HT1080 (cell line): ENCODE measurements at regions not wholly inside any gene's neighbourhood (a gene's known extent, or its start where the extent isn't known, plus 50 kb on each side); places are given as distances from the start of the nearest gene placed in this dataset.
"Not testable (repeated sequence)": the region's sequence is repeated elsewhere in the genome, so short reads cannot be mapped to it uniquely, and the experiment has no call there.

ENCODE experiments used
- DNase-seq: peaks from one replicate; pipeline ENCODE4 v3.0.0-alpha.2; 2015; ENCODE audit warnings: low read depth

DNA sequence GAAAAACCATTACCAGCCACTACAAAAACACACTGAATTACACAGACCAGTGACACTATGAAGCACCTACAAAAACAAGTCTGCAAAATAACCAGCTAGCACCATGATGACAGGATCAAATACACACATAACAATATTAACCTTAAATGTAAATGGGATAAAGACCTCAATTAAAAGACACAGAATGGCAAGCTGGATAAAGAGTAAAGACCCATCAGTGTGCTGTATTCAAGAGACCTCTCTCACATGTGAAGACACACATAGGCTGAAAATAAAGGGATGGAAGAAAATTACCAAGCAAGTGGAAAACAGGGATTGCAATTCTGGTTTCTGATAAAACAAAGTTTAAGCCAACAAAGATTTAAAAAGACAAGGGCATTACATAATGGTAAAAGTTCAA is 482.7 kb upstream of the MCTP2 start:
- DNase-seq = no peak

DNA sequence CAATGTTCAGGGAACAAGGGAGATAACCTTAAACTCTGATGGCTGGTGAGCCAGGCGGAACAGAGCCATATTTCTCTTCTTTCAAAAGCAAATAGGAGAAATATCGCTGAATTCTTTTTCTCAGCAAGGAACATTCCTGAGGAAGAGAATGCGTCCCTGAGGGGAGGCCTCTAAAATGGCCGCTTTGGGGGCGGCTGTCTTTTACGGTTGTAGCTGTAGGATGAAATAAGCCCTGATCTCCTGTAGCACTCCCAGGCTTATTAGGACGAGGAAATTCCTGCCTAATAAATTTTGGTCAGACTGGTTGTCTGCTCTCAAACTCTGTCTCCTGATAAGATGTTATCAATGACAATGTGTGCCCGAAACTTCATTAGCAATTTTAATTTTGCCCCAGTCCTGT is 496.4 kb upstream of the MCTP2 start:
- DNase-seq = not testable (repeated sequence)

DNA sequence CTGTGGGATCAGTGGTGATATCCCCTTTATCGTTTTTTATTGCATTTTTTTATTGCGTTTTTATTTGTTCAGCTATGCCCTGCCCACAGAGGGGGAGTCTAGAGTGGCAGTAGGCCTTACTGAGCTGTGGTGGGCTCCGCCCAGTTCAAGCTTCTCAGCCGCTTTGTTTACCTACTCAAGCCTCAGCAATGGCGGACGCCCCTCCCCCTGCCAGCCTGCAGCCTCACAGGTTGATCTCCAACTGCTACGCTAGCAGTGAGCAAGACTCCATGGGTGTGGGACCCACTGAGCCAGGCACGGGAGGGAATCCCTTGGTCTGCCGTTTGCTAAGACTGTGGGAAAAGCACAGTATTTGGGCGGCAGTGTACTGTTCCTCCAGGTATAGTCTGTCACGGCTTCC is 500.6 kb upstream of the MCTP2 start:
- no peak for DNase-seq

GRCh38 chr15:93722165-93722564 is 509.2 kb upstream of the MCTP2 start:
- no peak for DNase-seq

- DNase-seq = no peak
These were observed 510.8 kb upstream of the MCTP2 start for GRCh38 chr15:93720607-93721006.

GRCh38 chr15:93719921-93720351 is 511.4 kb upstream of the MCTP2 start:
- peak; percentile 87 for DNase-seq

GRCh38 chr15:93716615-93717231 is 514.6 kb upstream of the MCTP2 start:
- no peak for DNase-seq

DNA sequence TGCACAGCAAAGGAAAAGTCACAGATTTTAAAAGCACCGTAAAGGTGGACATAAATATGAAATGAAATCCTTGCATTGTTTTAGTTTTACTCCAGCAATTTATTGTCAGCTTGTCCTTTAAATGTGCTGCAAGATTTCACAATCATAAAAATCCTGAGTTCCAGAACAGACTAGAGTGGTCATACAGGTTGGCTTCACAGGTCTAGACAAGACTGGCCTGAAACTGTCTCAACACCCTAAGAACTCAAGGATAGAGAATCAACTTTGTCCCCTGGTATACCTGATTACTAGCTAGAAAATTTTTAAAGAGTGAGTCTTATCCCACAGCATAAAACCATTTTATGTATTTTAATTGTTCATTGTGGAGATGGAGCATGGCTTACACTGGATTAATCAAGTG is 521.7 kb upstream of the MCTP2 start:
- DNase-seq = no peak

- DNase-seq = no peak
These were observed 522.5 kb upstream of the MCTP2 start for GRCh38 chr15:93708724-93709445.

DNA sequence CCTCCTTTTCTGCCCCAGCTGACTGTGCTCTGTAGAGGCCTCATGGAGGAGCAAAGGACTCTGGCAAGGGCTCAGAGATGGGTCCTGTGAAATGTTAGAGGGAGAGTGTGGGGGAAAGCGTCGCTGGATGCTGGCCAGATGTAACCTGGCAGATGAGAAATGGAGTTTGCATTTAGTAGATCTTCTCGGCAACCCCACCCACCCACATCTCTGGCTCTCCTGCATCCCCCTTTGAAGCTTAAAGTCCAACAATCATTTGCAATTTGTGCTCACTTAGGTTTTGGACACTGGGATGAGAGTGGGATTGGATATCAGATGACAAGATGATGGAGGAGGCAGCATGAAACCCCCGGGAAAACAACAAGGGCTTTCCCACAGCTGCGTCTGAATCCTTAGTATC is 523.6 kb upstream of the MCTP2 start:
- no peak for DNase-seq

DNA sequence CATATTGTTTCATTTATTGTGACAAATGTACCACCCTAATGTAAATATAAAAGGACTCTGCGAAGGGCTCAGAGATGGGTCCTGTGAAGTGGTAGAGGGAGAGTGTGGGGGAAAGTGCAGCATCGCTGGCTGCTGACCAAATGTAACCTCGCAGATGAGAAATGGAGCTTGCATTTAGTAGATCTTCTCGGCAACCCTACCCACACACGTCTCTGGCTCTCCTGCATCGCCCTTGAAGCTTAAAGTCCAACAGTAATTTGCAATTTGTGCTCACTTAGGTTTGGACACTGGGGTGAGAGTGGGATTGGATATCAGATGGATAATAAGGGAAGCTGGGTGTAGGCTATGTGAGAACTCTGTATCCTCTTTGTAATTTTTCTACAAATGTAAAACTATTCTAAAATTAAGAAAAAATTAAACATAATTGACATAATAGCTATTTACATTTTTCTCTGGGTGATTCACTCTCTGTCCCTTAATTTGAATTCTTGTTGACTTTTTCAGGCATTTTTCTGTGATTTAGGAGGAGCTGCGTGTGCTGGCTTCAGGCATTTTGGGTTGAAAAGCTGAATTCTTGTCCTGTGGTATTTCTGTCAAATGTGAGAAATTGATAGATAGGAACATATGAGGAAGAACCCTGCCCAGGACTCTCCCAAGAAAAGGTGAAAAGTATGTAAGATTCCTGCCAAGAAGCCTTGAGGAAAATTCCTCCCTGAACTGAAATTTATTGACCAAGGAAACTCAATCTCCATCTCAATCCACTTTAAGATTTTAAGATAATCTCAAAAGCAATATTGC is 524.7 kb upstream of the MCTP2 start:
- DNase-seq = no peak

- DNase-seq = no peak
These were observed 525.5 kb upstream of the MCTP2 start for GRCh38 chr15:93705753-93706455.

DNA sequence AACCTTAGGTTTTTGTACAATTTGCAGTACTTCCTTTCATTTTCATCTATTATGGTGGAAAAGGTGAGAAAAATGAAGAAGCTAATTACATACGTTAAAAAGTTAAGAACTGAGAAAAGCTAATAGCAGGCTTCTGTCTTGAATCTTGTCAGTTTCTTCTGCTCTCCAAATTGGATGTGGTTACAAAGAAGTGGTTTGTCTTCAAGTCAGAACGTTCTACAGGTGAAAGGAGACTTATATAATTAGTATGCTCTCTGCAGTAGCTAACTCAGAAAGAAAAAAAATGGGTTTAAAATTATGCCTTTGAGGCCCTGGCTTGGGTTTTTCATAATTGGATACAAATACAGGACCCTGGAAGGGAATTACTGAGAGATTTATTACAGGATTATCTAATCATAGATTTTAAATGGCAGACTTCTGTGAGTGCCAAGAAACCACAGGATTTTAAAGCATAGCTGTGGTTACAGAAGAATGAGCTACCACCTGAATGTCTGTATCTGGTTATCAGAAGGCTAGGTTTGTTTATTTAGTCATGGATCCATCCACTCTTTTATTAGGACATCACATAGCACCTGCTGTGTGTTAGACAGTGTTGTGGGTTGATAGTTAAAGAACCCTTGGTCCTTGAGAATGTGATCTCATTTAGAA is 528.1 kb upstream of the MCTP2 start:
- peak; percentile 18 for DNase-seq

- no peak for DNase-seq
These were observed 531.3 kb upstream of the MCTP2 start for GRCh38 chr15:93700051-93700450.

GRCh38 chr15:93694033-93694432 is 537.3 kb upstream of the MCTP2 start:
- DNase-seq = no peak

- DNase-seq = no peak
These were observed 547.7 kb upstream of the MCTP2 start for GRCh38 chr15:93683651-93684050.

DNA sequence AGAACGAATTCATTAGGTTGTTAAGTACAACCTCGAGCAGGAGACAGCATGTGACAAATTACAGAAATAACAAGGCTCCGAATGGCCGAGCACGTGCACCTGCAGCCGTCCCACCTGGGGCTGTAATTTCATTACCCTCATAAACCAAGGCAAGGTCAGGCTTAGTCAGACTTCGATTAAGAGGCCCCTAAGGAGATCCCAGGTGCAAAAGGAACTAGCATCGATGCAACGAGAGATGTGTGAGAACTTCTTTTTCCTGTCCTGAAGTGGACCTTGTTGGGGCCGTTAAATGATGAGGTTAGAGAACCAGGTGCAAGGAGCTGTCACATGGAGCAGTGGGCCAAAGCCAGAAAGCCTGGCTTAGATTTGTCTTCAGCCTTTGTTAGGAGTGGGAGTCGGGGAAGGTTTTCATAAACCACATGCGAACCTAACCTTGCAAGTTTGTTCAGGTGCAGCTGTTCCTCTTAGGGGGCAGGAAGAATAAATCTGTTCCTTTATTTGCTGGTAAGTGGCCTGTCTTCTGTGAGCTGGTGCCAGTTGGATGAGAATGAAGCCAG is 559.9 kb upstream of the MCTP2 start:
- no peak for DNase-seq

DNA sequence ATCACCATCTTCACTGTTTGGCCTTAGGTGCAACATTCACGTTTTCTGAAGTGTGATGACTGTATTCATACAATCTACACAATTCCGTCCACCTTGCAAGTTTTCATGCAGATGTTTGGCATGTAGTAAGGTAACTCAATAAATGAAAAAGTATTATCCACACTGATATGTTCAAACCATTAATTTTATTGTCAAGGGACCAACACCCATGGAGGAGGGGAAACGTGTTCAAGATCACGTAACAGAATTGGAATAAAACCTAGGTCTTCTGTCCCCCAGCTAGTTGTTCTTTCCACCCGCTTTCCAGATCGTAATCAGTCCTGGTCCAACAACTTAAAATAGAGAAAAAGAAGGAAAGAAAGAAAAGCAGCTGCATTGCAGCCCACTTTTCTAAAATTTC is 560.4 kb upstream of the MCTP2 start:
- DNase-seq = no peak

- no peak for DNase-seq
These were observed 567.0 kb upstream of the MCTP2 start for GRCh38 chr15:93664213-93664956.

GRCh38 chr15:93662162-93662885 is 569.0 kb upstream of the MCTP2 start:
- no peak for DNase-seq
